ENCODE measurements at regions not wholly inside any gene's neighbourhood (a gene's known extent, or its start where the extent isn't known, plus 50 kb on each side); places are given as distances from the start of the nearest gene placed in this dataset.

DNA sequence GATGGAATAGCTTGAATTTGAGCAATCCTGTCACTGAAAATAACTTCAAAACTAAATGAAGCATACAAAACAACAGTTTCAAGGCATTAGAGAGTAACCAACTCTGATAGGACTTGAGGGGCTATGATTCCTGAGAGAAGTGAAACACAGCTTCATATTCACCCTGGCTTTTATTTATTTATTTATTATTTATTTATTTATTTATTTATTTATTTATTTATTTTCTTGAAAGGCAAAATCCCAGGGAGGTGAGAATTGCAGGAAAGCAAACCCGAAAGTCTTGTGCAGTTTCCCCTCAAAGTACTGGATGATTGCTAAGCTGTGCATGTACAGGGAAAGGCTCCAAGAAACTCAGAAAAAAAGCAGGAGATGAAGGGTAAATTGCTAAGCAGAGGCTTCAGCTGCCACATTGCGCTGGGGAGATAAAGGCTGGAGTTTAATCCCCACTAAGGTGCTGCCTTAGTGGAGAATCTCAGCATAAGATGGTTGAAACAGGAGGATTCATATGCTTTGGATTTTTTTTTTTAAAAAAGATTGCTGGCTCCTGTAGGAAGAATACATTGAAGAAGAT is 72.9 kb upstream of the COL24A1 start:
- no peak for DNase-seq (ENCODE audit: low read depth)

DNA sequence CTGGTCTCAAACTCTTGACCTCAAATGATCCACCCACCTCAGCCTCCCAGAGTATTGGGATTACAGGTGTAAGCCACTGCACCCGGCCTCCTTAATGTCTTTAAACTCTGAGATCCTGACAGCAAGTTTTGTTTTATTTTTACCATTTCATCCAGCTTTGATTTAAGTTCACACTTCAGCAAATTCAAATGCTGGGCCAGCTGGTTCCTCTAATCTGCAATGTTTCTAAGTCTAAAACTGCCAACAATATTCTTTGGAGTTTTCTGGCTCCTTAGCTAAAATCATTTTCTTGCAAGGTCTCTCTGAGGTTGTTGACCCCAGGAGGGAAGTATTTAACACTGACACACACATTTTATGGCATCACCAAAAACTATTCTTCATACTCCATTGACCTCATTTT is 72.0 kb upstream of the COL24A1 start:
- DNase-seq (ENCODE audit: low read depth), result no peak

DNA sequence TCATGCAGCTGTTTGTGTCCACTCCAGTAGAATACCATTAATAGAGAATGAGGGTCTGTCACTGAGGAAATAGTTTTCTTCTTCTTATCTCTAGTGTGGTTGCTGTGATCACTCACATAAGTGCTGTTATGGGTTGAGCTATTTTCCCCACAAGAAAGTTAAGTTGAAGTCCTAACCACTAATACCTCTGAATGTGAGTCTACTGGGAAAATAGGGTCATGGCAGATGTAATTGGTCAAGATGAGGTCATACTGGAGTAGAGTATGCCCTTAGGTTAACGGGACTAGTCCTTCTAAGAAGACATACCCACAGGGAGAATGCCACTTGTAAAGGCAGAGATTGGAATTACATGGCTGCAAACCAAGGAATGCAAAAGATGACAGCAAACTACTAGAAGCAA is 70.5 kb upstream of the COL24A1 start:
- no peak for DNase-seq (ENCODE audit: low read depth)

DNA sequence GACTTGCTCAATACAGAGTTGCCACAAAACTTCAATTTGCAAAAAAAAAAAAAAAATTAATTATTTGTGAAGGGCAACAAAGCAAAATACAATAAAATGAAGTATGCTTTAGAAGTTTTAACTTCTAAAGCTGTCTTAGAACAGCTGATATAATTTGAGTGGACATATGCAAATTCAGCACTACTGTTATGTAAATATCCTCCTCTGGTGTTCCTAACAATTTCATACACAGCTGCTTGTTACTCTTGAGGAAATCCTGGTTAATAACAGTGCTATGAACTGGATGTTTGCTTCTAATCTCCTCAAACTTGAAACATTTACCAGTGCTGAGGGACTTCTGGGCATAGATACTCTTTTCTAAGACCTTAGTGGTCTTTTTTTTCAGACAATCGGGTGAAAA is 69.6 kb upstream of the COL24A1 start:
- DNase-seq (ENCODE audit: low read depth), result no peak

DNA sequence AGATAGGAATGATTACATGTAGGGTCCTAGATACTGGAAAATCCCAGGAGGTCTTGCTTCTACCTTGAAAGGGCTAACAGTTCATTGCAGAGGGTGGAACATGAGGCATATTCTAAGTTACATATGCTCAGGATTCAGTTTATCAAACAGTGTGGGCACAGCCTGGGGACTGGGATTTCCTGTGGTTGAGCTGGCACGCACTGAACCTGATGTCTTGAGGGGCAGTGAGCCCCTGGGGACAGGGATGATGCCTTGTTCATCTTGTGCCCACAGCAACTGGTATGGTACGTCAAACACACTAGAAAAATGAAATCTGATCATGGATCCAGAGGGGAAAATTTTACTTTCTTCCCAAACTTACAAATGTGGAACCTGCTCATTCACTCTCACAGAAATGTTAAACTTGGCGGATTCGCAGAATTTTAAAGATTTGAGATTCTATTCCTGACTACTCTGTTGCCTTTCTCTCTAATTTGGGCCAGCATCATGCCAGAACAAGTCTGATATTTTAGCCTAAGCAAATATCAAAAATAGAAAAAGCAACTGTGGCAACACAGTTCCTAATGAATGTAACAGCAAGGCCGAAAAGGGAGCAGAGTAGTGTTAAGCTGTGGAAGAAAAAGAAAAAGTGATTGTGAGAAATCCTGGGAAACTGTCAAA is 68.2 kb upstream of the COL24A1 start:
- no peak for DNase-seq (ENCODE audit: low read depth)

DNA sequence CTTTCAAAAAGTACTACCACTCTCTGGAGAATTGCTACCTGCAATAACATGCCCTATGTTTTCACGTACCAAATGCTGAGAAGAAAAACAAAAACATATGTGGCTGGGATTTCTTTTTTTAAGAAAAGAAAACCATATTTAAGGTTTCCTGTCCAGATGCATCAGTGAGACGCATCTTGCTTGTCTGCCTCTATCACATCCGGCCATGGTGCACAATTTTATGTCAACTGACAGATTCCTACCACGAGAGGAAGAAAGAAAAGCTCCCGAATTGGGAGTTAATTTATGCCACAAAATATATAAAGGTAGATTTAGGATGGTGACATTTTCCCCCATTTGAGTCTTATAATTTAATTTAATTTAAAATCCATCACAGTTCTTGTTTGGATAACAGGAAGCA is 62.3 kb upstream of the COL24A1 start:
- no peak for DNase-seq (ENCODE audit: low read depth)

DNA sequence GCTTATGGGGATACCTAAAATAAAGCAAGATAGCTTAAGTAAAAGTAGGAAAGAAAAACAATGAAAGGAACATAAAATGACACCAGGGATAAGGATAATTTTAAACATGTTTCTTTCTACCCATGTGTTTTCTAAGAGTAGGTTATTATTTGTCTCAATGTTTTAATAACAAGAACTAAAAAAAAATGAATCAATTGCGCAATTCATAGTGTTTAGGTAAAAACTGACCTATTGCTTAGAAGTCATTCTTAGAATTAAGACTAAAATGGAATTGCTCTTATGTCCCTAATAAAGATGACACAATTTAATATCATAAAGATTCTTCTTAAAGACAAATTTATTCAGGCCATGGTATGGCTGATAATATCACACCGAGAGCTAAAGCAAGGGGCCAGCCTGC is 58.0 kb upstream of the COL24A1 start:
- DNase-seq (ENCODE audit: low read depth), result no peak

DNA sequence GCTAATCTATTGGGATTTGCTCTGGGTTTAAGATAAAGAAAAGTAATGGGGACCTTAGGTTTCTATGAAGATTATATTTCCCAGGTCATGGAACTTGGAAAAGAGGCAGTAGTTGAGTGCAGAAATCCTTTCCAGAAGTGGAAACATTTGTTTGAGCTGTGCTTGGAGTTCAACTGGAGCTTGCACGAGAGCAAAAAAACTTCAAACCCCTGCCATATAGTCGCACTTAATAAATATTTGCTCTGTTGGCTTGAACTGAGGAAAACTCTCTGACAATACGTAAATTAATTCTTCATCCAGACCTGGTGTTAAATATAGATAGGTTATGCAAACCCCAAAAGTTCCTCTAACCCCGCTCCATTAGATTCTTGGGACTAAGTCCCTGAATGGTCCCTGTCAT is 52.8 kb upstream of the COL24A1 start:
- DNase-seq (ENCODE audit: low read depth), result no peak

DNA sequence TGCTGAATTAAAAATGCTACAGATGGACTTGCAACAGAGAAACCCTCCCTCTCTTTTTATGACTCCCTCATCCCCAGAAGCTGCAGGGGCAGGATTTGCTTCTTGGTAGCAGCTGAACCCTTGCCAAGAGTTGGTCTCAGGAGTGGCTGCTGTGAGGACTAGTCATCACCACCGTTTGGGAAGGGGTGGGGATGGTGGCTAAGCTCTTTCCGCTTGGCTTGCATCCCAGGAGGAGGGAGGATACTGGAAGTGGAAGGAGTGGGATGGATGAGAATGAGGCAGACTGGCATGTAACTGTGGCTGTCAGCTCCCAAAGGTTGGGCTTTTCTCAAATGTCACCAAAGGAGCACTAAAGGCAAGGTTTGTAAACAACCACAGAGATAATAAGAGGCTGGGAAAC is 50.8 kb upstream of the COL24A1 start:
- DNase-seq (ENCODE audit: low read depth), result peak; percentile 88

Data from renal cortical epithelial cell (primary cell).